ENCODE measurements at regions not wholly inside any gene's neighbourhood (a gene's known extent, or its start where the extent isn't known, plus 50 kb on each side); places are given as distances from the start of the nearest gene placed in this dataset.

DNA sequence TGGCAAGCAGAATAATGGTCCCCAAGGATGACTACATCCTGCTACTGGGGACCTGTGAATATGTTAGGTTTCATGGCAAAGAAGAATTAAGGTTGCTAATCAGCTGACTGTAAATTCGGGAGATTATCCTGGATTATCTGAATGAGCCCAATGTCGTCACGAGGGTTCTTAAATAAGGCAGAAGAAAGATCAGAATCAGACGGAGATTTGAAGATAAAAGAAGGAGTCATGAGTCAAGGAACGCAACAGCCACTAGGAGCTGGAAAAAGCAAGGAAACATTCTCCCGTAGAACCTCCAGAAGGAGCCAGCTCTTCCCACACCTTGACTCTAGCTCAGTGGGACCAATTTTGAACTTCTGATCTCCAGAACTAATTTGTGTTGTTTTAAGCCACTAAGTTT, 82.9 kb upstream of the APBB1IP start:
- TF ChIP-seq EZH2 (optimal IDR thresholded peaks at IDR 0.05; ENCODE audit: low read depth, low read length) (no peak), CTCF (IDR thresholded peaks at IDR 0.05; ENCODE audit: low read length) (no peak), EZH2phosphoT487 (IDR thresholded peaks at IDR 0.05; ENCODE audit: low read length) (no peak)
- Histone ChIP-seq H3K4me3 (ENCODE audit: low read length) (no peak overlapping the region), H3F3A (ENCODE audit: insufficient read depth, low read length) (no peaks in the 10 kb centered on the region), H4K20me1 (ENCODE audit: insufficient read depth, low read length) (no peaks in the 10 kb centered on the region), H3K9me2 (replicated peaks; ENCODE audit: insufficient read depth, low read length) (no peaks in the 10 kb centered on the region), H3K27ac (ENCODE audit: low read length) (no peak overlapping the region), H3K9me3 (replicated peaks; ENCODE audit: insufficient read depth, low read length) (no peaks in the 10 kb centered on the region), H2AFZ (ENCODE audit: low read length) (no peak overlapping the region), H3K27me3 (replicated peaks; ENCODE audit: insufficient read depth, low read length) (no peaks in the 10 kb centered on the region), H3K79me2 (ENCODE audit: low read length) (no peaks in the 10 kb centered on the region), H3K9ac (ENCODE audit: low read length) (no peak overlapping the region), H3K36me3 (replicated peaks; ENCODE audit: insufficient read depth, low read length) (no peaks in the 10 kb centered on the region), H3K4me1 (ENCODE audit: low read length) (no peaks in the 10 kb centered on the region), H3K4me2 (ENCODE audit: low read depth, low read length) (no peak overlapping the region)
- no peak for DNase-seq

DNA sequence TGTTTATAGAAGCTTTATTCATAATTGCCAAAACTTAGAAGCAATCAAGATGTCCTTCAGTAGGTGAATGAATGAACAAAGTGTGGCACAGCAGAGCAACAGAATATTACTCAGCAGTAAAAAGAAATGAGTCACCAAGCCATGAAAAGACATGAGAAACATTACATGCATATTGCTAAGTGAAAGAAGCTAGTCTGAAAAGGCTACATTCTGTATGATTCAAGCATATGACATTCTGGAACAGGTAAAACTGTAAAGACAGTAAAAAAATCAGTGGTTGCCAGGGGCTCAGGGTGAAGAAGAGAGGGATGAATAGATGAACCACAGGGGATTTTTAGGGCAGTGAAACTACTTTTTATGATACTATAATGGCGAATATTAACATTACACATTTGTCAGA, 80.9 kb upstream of the APBB1IP start:
- H2AFZ ChIP-seq (ENCODE audit: low read length): no peak overlapping the region
- H3K9me3 ChIP-seq (replicated peaks; ENCODE audit: insufficient read depth, low read length): no peaks in the 10 kb centered on the region
- TF ChIP-seq EZH2phosphoT487 (IDR thresholded peaks at IDR 0.05; ENCODE audit: low read length) (no peak), EZH2 (optimal IDR thresholded peaks at IDR 0.05; ENCODE audit: low read depth, low read length) (no peak), CTCF (IDR thresholded peaks at IDR 0.05; ENCODE audit: low read length) (no peak)
- DNase-seq: no peak
- no peaks in the 10 kb centered on the region for H3K9me2 ChIP-seq (replicated peaks; ENCODE audit: insufficient read depth, low read length)
- H3K4me3 ChIP-seq (ENCODE audit: low read length): no peak overlapping the region
- H3K4me1 ChIP-seq (ENCODE audit: low read length): no peaks in the 10 kb centered on the region
- H4K20me1 ChIP-seq (ENCODE audit: insufficient read depth, low read length): no peaks in the 10 kb centered on the region
- H3F3A ChIP-seq (ENCODE audit: insufficient read depth, low read length): no peaks in the 10 kb centered on the region
- no peaks in the 10 kb centered on the region for H3K79me2 ChIP-seq (ENCODE audit: low read length)
- H3K27me3 ChIP-seq (replicated peaks; ENCODE audit: insufficient read depth, low read length): no peaks in the 10 kb centered on the region
- H3K27ac ChIP-seq (ENCODE audit: low read length): no peak overlapping the region
- H3K9ac ChIP-seq (ENCODE audit: low read length): no peak overlapping the region
- no peaks in the 10 kb centered on the region for H3K36me3 ChIP-seq (replicated peaks; ENCODE audit: insufficient read depth, low read length)
- H3K4me2 ChIP-seq (ENCODE audit: low read depth, low read length): no peak overlapping the region

- Histone ChIP-seq H3K27ac (ENCODE audit: low read length) (no peak overlapping the region), H3K27me3 (replicated peaks; ENCODE audit: insufficient read depth, low read length) (no peaks in the 10 kb centered on the region), H4K20me1 (ENCODE audit: insufficient read depth, low read length) (no peaks in the 10 kb centered on the region), H3K4me3 (ENCODE audit: low read length) (no peak overlapping the region), H3K4me2 (ENCODE audit: low read depth, low read length) (no peak overlapping the region), H3K36me3 (replicated peaks; ENCODE audit: insufficient read depth, low read length) (no peaks in the 10 kb centered on the region), H2AFZ (ENCODE audit: low read length) (no peak overlapping the region), H3K9me3 (replicated peaks; ENCODE audit: insufficient read depth, low read length) (no peaks in the 10 kb centered on the region), H3K9me2 (replicated peaks; ENCODE audit: insufficient read depth, low read length) (no peaks in the 10 kb centered on the region), H3K4me1 (ENCODE audit: low read length) (no peaks in the 10 kb centered on the region), H3K79me2 (ENCODE audit: low read length) (no peaks in the 10 kb centered on the region), H3F3A (ENCODE audit: insufficient read depth, low read length) (no peaks in the 10 kb centered on the region), H3K9ac (ENCODE audit: low read length) (no peak overlapping the region)
- TF ChIP-seq CTCF (IDR thresholded peaks at IDR 0.05; ENCODE audit: low read length) (no peak), EZH2 (optimal IDR thresholded peaks at IDR 0.05; ENCODE audit: low read depth, low read length) (no peak), EZH2phosphoT487 (IDR thresholded peaks at IDR 0.05; ENCODE audit: low read length) (no peak)
- no peak for DNase-seq
These were observed 80.1 kb upstream of the APBB1IP start for GRCh38 chr10:26358071-26358470.

Measured in MM.1S (cell line).